Anterior cingulate cortex (tissue), 58 donors: ENCODE measurements at regions not wholly inside any gene's neighbourhood (a gene's known extent, or its start where the extent isn't known, plus 50 kb on each side); places are given as distances from the start of the nearest gene placed in this dataset.
"Not testable (repeated sequence)": the region's sequence is repeated elsewhere in the genome, so short reads cannot be mapped to it uniquely, and the experiment has no call there.

Source experiments
- DNase-seq, 58 donors: peaks; one replicate each; lab custom pipeline; 2025; lab: John Stamatoyannopoulos, UW

GRCh38 chr3:118477768-118478167 is 556.9 kb downstream of the IGSF11 start:
- no peak for DNase-seq

GRCh38 chr3:118478706-118479276 is 555.9 kb downstream of the IGSF11 start:
- no peak for DNase-seq

- no peak for DNase-seq
These were observed 555.3 kb downstream of the IGSF11 start for GRCh38 chr3:118479376-118479775.

- no peak for DNase-seq
These were observed 554.4 kb downstream of the IGSF11 start for GRCh38 chr3:118480101-118480860.

- no peak for DNase-seq
These were observed 549.0 kb downstream of the IGSF11 start for GRCh38 chr3:118485693-118486092.

- DNase-seq = no peak
These were observed 546.9 kb downstream of the IGSF11 start for GRCh38 chr3:118487734-118488133.

- DNase-seq = no peak
These were observed 545.9 kb downstream of the IGSF11 start for GRCh38 chr3:118488732-118489131.

GRCh38 chr3:118495206-118495605 is 539.4 kb downstream of the IGSF11 start:
- DNase-seq = no peak

- no peak for DNase-seq
These were observed 537.4 kb downstream of the IGSF11 start for GRCh38 chr3:118497274-118497673.

- peak in 37 of 58 donors; percentile 0 to 47 (median 7) for DNase-seq
These were observed 533.5 kb downstream of the IGSF11 start for GRCh38 chr3:118501152-118501551.

GRCh38 chr3:118504906-118505305 is 529.7 kb downstream of the IGSF11 start:
- DNase-seq = no peak

GRCh38 chr3:118505784-118506183 is 528.9 kb downstream of the IGSF11 start:
- DNase-seq = no peak

GRCh38 chr3:118511402-118511801 is 523.2 kb downstream of the IGSF11 start:
- no peak for DNase-seq

- no peak for DNase-seq
These were observed 522.3 kb downstream of the IGSF11 start for GRCh38 chr3:118512301-118512700.

GRCh38 chr3:118525077-118525476 is 509.6 kb downstream of the IGSF11 start:
- DNase-seq = no peak

GRCh38 chr3:118526758-118527513 is 507.7 kb downstream of the IGSF11 start:
- peak in 7 of 58 donors; percentile 0 to 38 (median 2) for DNase-seq

GRCh38 chr3:118527514-118528044 is 507.1 kb downstream of the IGSF11 start:
- no peak for DNase-seq

GRCh38 chr3:118529554-118529953 is 505.1 kb downstream of the IGSF11 start:
- DNase-seq = no peak

GRCh38 chr3:118530350-118530922 is 504.2 kb downstream of the IGSF11 start:
- no peak for DNase-seq

GRCh38 chr3:118530927-118531356 is 503.7 kb downstream of the IGSF11 start:
- not testable (repeated sequence) for DNase-seq

- no peak for DNase-seq
These were observed 502.8 kb downstream of the IGSF11 start for GRCh38 chr3:118531816-118532215.
